Breast epithelium (tissue), 4 donors: ENCODE measurements at regions not wholly inside any gene's neighbourhood (a gene's known extent, or its start where the extent isn't known, plus 50 kb on each side); places are given as distances from the start of the nearest gene placed in this dataset.

Experiments
- DNase-seq, 2 donors: peaks; one replicate each; pipeline ENCODE4 v3.0.0-alpha.2; 2019; ENCODE audit warnings: low spot score in 2 of 2
- H3K27ac ChIP-seq, 2 donors: fragments of 200-600 bp; sonication (generic) in 1 of 2; one replicate each; pipeline ENCODE4 v1.5.1; 2016 to 2019; ENCODE audit warnings: mild to moderate bottlenecking in 1 of 2
- H3K27me3 ChIP-seq, 2 donors: fragments of 200-600 bp; sonication (generic) in 1 of 2; one replicate each; pipeline versions ENCODE4 v1.5.1 to v1.6.0; 2017 to 2019; ENCODE audit warnings: control low read depth in 1 of 2, mild to moderate bottlenecking in 1 of 2
- H3K36me3 ChIP-seq: fragments of 200-600 bp; one replicate; pipeline ENCODE4 v1.5.1; 2019
- H3K4me1 ChIP-seq, 2 donors: fragments of 200-600 bp; sonication (generic); one replicate each; pipeline ENCODE4 v1.5.1; 2016 to 2019; ENCODE audit warnings: control low read depth in 1 of 2
- H3K4me3 ChIP-seq, 3 donors: fragments of 200-600 bp; sonication (generic); 1 replicate in 2 of 3; 2 replicates in 1 of 3; pipeline ENCODE4 v1.5.1; 2016 to 2019; ENCODE audit warnings: mild to moderate bottlenecking in 3 of 3, moderate library complexity in 2 of 3
- H3K9me3 ChIP-seq, 2 donors: fragments of 200-600 bp; sonication (generic) in 1 of 2; one replicate each; pipeline ENCODE4 v1.5.1; 2016 to 2019; ENCODE audit warnings: control low read depth in 1 of 2
- POLR2A ChIP-seq: fragments of 450-650 bp; IDR thresholded peaks from one replicate; pipeline ENCODE4 v1.6.1; 2016; ENCODE audit warnings: antibody characterized with exemption, mild to moderate bottlenecking, moderate library complexity
- POLR2AphosphoS5 ChIP-seq, 3 donors: sonication (generic); formaldehyde crosslinking; IDR thresholded peaks; one replicate each; pipeline ENCODE4 v1.6.1; 2017; ENCODE audit warnings: antibody characterized with exemption in 3 of 3
- intact Hi-C: fragments of 100-400 bp; cut with DNase I; formaldehyde crosslinking; loops from one replicate; pipeline ENCODE4 v1.15.1; 2023; ENCODE audit warnings: low total_unique reads
- TF ChIP-seq, protein P1 (sequence below), 3 donors: fragments of 450-650 bp; IDR thresholded peaks; one replicate each; pipeline ENCODE4 v1.5.1; 2016 to 2017; ENCODE audit warnings: antibody characterized with exemption in 3 of 3, mild to moderate bottlenecking in 3 of 3, moderate library complexity in 3 of 3

DNA sequence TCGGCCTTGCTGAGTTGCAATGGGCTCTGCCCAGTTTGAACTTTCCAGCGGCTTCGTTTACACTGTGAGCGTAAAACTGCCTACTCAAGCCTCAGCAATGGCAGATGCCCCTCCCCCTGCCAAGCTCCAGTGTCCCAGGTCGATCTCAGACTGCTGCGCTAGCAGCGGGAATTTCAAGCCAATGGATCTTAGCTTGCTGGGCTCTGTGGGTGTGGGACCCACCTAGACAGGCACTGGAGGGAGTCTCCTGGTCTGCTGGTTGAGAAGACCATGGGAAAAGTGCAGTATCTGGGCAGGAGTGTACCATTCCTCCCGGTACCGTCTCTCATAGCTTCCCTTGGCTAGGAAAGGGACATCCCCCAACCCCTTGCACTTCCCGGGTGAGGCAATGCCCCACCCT lies 88.2 kb downstream of the KLHL28 start:
- Histone ChIP-seq H3K4me1 (no peaks in the 10 kb centered on the region), H3K27me3 (no peaks in the 10 kb centered on the region), H3K36me3 (no peaks in the 10 kb centered on the region), H3K9me3 (no peaks in the 10 kb centered on the region), H3K4me3 (no peak overlapping the region), H3K27ac (no peak overlapping the region)
- intact Hi-C loops: no loop called here
- no peak for DNase-seq
- TF ChIP-seq, protein P1, sequence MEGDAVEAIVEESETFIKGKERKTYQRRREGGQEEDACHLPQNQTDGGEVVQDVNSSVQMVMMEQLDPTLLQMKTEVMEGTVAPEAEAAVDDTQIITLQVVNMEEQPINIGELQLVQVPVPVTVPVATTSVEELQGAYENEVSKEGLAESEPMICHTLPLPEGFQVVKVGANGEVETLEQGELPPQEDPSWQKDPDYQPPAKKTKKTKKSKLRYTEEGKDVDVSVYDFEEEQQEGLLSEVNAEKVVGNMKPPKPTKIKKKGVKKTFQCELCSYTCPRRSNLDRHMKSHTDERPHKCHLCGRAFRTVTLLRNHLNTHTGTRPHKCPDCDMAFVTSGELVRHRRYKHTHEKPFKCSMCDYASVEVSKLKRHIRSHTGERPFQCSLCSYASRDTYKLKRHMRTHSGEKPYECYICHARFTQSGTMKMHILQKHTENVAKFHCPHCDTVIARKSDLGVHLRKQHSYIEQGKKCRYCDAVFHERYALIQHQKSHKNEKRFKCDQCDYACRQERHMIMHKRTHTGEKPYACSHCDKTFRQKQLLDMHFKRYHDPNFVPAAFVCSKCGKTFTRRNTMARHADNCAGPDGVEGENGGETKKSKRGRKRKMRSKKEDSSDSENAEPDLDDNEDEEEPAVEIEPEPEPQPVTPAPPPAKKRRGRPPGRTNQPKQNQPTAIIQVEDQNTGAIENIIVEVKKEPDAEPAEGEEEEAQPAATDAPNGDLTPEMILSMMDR (IDR thresholded peaks at IDR 0.05): no peak
- no peak for TF ChIP-seq POLR2AphosphoS5 (IDR thresholded peaks at IDR 0.05)
- no peak for TF ChIP-seq POLR2A

DNA sequence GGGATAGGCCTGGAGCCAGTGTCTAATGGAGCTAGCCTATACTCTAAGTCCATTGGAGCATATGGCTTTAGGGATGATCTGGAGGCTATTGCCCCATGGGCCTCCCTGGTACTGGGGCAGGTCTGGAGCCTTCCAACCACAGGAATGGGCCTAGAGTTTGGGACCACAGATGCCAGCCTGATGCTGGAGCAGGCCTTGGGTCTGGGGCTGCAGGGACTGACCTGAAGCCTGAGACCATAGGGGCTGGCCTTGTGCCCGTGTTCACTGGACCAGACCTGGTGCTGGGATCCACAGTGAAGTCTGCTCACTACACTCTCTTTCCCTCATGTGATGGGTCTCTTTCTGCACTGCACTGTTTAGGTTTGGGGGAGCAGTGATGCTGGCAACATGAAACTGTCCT lies 95.0 kb downstream of the KLHL28 start:
- Histone ChIP-seq H3K27me3 (no peaks in the 10 kb centered on the region), H3K4me3 (no peak overlapping the region), H3K27ac (no peak overlapping the region), H3K36me3 (no peaks in the 10 kb centered on the region), H3K9me3 (no peaks in the 10 kb centered on the region), H3K4me1 (no peaks in the 10 kb centered on the region)
- no peak for DNase-seq
- TF ChIP-seq POLR2AphosphoS5 (IDR thresholded peaks at IDR 0.05) (no peak), POLR2A (no peak)
- TF ChIP-seq, protein P1 (IDR thresholded peaks at IDR 0.05): no peak
- intact Hi-C loops: loop anchor here (5.0 kb wide), 1 partner anchor 1699 kb away; no protein-coding TSS in a partner anchor

DNA sequence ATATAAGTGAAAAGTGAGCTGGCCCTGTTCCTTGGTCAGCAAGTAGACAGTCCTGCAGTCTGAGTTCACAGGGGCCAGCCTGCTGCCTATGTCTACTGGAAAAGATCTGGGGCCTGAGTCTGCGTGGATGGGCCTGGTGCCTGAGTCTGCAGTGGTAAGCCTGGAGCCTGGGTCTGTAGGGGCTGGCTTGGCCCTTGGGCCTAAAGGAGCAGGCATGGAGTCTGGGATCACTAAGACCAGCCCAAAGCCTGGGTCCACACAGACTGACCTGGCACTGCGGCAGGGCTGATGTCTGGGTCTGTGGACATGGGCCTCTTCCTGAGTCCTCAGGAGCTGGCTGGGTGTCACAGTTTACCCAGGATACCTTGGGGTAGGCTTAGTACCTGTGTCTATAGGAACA lies 95.4 kb downstream of the KLHL28 start:
- Histone ChIP-seq H3K27ac (no peak overlapping the region), H3K27me3 (no peaks in the 10 kb centered on the region), H3K36me3 (no peaks in the 10 kb centered on the region), H3K9me3 (no peaks in the 10 kb centered on the region), H3K4me1 (no peaks in the 10 kb centered on the region), H3K4me3 (no peak overlapping the region)
- TF ChIP-seq POLR2AphosphoS5 (IDR thresholded peaks at IDR 0.05) (no peak), POLR2A (no peak)
- TF ChIP-seq, protein P1 (IDR thresholded peaks at IDR 0.05): no peak
- intact Hi-C loops: loop anchor here (5.0 kb wide), 1 partner anchor 1699 kb away; no protein-coding TSS in a partner anchor
- no peak for DNase-seq

DNA sequence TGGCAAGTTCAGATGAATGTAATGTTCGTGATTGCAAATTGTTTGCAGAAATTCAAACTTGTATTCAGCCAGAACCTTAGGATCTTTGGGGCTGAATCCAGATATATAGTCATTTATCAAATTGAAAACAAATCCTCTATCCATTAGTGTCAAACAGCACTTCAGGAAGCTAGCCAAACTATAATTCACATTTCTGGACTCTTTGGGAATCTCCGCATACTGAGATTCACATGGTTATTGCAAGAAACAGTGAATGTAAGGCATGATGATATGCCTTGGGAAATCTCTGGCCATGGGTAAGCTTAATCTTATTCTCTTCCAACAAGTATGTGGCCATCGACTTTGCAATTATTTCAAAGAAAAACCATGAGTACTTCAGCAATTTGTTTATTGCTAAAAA lies 98.5 kb downstream of the KLHL28 start:
- H3K4me1 ChIP-seq: no peaks in the 10 kb centered on the region
- intact Hi-C loops: no loop called here
- TF ChIP-seq POLR2AphosphoS5 (IDR thresholded peaks at IDR 0.05): no peak
- TF ChIP-seq, protein P1 (IDR thresholded peaks at IDR 0.05): no peak
- no peak for TF ChIP-seq POLR2A

DNA sequence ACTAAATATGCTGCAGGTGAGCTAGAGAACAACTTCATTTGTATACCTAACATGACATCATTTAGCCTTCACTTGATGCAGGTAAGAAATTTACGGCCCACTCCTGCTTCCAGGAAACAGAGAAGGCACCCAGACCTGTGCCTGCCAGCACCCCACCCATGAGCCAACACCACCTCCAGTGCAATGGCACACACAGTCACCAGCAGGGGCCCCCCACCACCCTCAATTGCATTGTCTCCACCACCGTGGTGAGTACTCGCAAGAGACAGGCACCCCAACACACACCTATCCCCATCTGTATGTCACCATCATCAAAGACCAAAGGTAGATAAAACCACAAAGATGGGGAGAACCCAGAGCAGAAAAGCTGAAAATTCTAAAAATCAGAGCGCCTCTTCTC lies 107.6 kb downstream of the KLHL28 start:
- Histone ChIP-seq H3K4me1 (no peaks in the 10 kb centered on the region), H3K36me3 (no peaks in the 10 kb centered on the region), H3K9me3 (peaks cover 0 to 13% of the 10 kb centered on the region in 2 donors), H3K27me3 (no peaks in the 10 kb centered on the region), H3K27ac (no peak overlapping the region), H3K4me3 (no peak overlapping the region)
- DNase-seq: no peak
- TF ChIP-seq POLR2A (no peak), POLR2AphosphoS5 (IDR thresholded peaks at IDR 0.05) (no peak)
- TF ChIP-seq, protein P1 (IDR thresholded peaks at IDR 0.05): no peak
- intact Hi-C loops: no loop called here

More for the DNA sequence above, 98.5 kb downstream of the KLHL28 start:
- no peaks in the 10 kb centered on the region for H3K9me3 ChIP-seq
- H3K27me3 ChIP-seq: no peaks in the 10 kb centered on the region
- no peak for DNase-seq
- no peak overlapping the region for H3K27ac ChIP-seq
- H3K36me3 ChIP-seq: no peaks in the 10 kb centered on the region
- H3K4me3 ChIP-seq: no peak overlapping the region
